ENCODE measurements at regions not wholly inside any gene's neighbourhood (a gene's known extent, or its start where the extent isn't known, plus 50 kb on each side); places are given as distances from the start of the nearest gene placed in this dataset.

DNA sequence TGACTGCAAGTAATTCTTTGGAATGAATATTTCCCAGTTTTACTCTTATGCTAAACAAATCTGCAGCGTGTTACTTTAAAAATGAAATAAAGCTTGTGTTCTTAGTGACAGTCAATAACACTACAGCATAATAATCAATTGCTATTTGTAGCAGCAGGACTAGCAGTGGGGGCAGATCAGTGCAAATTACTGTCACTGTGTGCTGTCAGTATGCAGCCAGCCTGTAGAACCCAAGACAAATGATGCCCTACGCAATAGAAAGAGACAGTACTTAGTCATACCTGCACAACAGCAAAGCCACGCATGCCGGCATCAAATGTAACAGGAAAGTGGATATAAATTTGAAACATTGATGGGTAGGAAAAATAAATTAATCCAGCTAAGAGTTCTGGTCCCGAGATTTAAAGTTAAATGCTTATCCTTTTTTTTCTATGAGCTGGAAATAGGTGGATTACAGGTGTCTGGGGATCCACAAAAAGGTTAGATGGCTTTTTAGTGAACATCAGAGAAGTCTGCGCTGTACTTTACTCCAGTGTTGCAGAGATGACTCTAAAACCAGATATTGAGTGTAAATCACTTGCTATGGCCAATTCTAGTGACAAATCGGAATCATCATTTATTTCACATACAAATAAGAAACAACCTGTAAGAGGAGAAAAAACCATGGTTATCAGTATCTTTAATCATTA lies 812.4 kb upstream of the ZEB2 start:
- ChIA-PET POLR2A (no interaction called here), CTCF (no interaction called here)
- H3K27ac ChIP-seq (ENCODE audit: extremely low read depth, low read depth, low read length): no peak overlapping the region
- TF ChIP-seq ZNF529 (tag by site-specific recombination; IDR thresholded peaks at IDR 0.05; ENCODE audit: insufficient replicate concordance) (no peak), HOXC10 (CRISPR knock-in tag; IDR thresholded peaks at IDR 0.05) (no peak), KLF10 (tag by site-specific recombination; IDR thresholded peaks at IDR 0.05) (no peak), ZNF521 (tag by site-specific recombination; IDR thresholded peaks at IDR 0.05) (no peak), ZNF843 (tag by site-specific recombination; IDR thresholded peaks at IDR 0.05) (no peak), ZNF626 (tag by site-specific recombination; IDR thresholded peaks at IDR 0.05) (no peak), ZNF530 (tag by site-specific recombination; IDR thresholded peaks at IDR 0.05; ENCODE audit: low read depth) (no peak), ZNF473 (tag by site-specific recombination; IDR thresholded peaks at IDR 0.05) (no peak), ZNF169 (tag by site-specific recombination; IDR thresholded peaks at IDR 0.05) (no peak), ZNF155 (tag by site-specific recombination; IDR thresholded peaks at IDR 0.05) (no peak), YY2 (tag by site-specific recombination; IDR thresholded peaks at IDR 0.05) (no peak), ZNF623 (tag by site-specific recombination; IDR thresholded peaks at IDR 0.05) (no peak)
- TF ChIP-seq, protein P1, sequence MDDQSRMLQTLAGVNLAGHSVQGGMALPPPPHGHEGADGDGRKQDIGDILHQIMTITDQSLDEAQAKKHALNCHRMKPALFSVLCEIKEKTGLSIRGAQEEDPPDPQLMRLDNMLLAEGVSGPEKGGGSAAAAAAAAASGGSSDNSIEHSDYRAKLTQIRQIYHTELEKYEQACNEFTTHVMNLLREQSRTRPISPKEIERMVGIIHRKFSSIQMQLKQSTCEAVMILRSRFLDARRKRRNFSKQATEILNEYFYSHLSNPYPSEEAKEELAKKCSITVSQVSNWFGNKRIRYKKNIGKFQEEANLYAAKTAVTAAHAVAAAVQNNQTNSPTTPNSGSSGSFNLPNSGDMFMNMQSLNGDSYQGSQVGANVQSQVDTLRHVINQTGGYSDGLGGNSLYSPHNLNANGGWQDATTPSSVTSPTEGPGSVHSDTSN (CRISPR knock-in tag; IDR thresholded peaks at IDR 0.05): no peak
- TF ChIP-seq, protein P2, sequence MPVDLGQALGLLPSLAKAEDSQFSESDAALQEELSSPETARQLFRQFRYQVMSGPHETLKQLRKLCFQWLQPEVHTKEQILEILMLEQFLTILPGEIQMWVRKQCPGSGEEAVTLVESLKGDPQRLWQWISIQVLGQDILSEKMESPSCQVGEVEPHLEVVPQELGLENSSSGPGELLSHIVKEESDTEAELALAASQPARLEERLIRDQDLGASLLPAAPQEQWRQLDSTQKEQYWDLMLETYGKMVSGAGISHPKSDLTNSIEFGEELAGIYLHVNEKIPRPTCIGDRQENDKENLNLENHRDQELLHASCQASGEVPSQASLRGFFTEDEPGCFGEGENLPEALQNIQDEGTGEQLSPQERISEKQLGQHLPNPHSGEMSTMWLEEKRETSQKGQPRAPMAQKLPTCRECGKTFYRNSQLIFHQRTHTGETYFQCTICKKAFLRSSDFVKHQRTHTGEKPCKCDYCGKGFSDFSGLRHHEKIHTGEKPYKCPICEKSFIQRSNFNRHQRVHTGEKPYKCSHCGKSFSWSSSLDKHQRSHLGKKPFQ (tag by site-specific recombination; IDR thresholded peaks at IDR 0.05): no peak
- TF ChIP-seq, protein P3, sequence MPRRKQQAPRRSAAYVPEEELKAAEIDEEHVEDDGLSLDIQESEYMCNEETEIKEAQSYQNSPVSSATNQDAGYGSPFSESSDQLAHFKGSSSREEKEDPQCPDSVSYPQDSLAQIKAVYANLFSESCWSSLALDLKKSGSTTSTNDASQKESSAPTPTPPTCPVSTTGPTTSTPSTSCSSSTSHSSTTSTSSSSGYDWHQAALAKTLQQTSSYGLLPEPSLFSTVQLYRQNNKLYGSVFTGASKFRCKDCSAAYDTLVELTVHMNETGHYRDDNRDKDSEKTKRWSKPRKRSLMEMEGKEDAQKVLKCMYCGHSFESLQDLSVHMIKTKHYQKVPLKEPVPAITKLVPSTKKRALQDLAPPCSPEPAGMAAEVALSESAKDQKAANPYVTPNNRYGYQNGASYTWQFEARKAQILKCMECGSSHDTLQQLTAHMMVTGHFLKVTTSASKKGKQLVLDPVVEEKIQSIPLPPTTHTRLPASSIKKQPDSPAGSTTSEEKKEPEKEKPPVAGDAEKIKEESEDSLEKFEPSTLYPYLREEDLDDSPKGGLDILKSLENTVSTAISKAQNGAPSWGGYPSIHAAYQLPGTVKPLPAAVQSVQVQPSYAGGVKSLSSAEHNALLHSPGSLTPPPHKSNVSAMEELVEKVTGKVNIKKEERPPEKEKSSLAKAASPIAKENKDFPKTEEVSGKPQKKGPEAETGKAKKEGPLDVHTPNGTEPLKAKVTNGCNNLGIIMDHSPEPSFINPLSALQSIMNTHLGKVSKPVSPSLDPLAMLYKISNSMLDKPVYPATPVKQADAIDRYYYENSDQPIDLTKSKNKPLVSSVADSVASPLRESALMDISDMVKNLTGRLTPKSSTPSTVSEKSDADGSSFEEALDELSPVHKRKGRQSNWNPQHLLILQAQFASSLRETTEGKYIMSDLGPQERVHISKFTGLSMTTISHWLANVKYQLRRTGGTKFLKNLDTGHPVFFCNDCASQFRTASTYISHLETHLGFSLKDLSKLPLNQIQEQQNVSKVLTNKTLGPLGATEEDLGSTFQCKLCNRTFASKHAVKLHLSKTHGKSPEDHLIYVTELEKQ (tag by site-specific recombination; IDR thresholded peaks at IDR 0.05; ENCODE audit: borderline replicate concordance): no peak
- TF ChIP-seq, protein P4, sequence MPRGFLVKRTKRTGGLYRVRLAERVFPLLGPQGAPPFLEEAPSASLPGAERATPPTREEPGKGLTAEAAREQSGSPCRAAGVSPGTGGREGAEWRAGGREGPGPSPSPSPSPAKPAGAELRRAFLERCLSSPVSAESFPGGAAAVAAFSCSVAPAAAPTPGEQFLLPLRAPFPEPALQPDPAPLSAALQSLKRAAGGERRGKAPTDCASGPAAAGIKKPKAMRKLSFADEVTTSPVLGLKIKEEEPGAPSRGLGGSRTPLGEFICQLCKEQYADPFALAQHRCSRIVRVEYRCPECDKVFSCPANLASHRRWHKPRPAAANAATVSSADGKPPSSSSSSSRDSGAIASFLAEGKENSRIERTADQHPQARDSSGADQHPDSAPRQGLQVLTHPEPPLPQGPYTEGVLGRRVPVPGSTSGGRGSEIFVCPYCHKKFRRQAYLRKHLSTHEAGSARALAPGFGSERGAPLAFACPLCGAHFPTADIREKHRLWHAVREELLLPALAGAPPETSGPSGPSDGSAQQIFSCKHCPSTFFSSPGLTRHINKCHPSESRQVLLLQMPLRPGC (tag by site-specific recombination; IDR thresholded peaks at IDR 0.05): no peak
- TF ChIP-seq, protein P5, sequence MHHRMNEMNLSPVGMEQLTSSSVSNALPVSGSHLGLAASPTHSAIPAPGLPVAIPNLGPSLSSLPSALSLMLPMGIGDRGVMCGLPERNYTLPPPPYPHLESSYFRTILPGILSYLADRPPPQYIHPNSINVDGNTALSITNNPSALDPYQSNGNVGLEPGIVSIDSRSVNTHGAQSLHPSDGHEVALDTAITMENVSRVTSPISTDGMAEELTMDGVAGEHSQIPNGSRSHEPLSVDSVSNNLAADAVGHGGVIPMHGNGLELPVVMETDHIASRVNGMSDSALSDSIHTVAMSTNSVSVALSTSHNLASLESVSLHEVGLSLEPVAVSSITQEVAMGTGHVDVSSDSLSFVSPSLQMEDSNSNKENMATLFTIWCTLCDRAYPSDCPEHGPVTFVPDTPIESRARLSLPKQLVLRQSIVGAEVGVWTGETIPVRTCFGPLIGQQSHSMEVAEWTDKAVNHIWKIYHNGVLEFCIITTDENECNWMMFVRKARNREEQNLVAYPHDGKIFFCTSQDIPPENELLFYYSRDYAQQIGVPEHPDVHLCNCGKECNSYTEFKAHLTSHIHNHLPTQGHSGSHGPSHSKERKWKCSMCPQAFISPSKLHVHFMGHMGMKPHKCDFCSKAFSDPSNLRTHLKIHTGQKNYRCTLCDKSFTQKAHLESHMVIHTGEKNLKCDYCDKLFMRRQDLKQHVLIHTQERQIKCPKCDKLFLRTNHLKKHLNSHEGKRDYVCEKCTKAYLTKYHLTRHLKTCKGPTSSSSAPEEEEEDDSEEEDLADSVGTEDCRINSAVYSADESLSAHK (tag by site-specific recombination; IDR thresholded peaks at IDR 0.05): no peak
- H3K9me3 ChIP-seq (ENCODE audit: control insufficient read depth, insufficient read depth, low read depth, low read length): no peaks in the 10 kb centered on the region
- H3K4me1 ChIP-seq (ENCODE audit: control insufficient read depth, insufficient read depth, low read length): no peaks in the 10 kb centered on the region
- no peaks in the 10 kb centered on the region for H3K36me3 ChIP-seq (ENCODE audit: control insufficient read depth in 2 of 2, insufficient read depth in 1 of 2, low read length in 2 of 2)
- H3K4me3 ChIP-seq (ENCODE audit: low read depth, low read length): no peak overlapping the region

Measured in HEK293 (cell line).